H1 (cell line): ENCODE measurements at regions not wholly inside any gene's neighbourhood (a gene's known extent, or its start where the extent isn't known, plus 50 kb on each side); places are given as distances from the start of the nearest gene placed in this dataset.

Experiments used
- EP300 ChIP-seq, 2 experiments: IDR thresholded peaks; 1 replicate in 1 of 2; 2 replicates in 1 of 2; pipeline ENCODE4 v1.6.1; 2011 to 2012; ENCODE audit warnings: low read depth in 2 of 2, low read length in 2 of 2, mild to moderate bottlenecking in 2 of 2, borderline replicate concordance in 1 of 2, inconsistent platforms in 1 of 2, moderate library complexity in 1 of 2
- SP2 ChIP-seq: IDR thresholded peaks from 2 replicates; pipeline ENCODE4 v1.6.1; 2012; ENCODE audit warnings: mild to moderate bottlenecking, low read length, inconsistent platforms
- YY1 ChIP-seq: IDR thresholded peaks from 2 replicates; pipeline ENCODE4 v1.6.1; 2011; ENCODE audit warnings: low read depth, mild to moderate bottlenecking, low read length
- TF ChIP-seq, protein P1 (sequence below), 3 experiments: IDR thresholded peaks; 1 replicate in 2 of 3; 2 replicates in 1 of 3; pipeline versions ENCODE4 v1.5.1 to v1.6.1; 2011; ENCODE audit warnings: low read length in 3 of 3, mild to moderate bottlenecking in 3 of 3, inconsistent platforms in 2 of 3, low read depth in 1 of 3, moderate library complexity in 1 of 3; ENCODE audit not compliant: insufficient read depth in 1 of 3; ENCODE audit errors: control extremely low read depth in 1 of 3

GRCh38 chr3:19825193-19825592 lies 108.8 kb downstream of the EFHB start:
- TF ChIP-seq, protein P1, sequence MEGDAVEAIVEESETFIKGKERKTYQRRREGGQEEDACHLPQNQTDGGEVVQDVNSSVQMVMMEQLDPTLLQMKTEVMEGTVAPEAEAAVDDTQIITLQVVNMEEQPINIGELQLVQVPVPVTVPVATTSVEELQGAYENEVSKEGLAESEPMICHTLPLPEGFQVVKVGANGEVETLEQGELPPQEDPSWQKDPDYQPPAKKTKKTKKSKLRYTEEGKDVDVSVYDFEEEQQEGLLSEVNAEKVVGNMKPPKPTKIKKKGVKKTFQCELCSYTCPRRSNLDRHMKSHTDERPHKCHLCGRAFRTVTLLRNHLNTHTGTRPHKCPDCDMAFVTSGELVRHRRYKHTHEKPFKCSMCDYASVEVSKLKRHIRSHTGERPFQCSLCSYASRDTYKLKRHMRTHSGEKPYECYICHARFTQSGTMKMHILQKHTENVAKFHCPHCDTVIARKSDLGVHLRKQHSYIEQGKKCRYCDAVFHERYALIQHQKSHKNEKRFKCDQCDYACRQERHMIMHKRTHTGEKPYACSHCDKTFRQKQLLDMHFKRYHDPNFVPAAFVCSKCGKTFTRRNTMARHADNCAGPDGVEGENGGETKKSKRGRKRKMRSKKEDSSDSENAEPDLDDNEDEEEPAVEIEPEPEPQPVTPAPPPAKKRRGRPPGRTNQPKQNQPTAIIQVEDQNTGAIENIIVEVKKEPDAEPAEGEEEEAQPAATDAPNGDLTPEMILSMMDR (IDR thresholded peaks at IDR 0.05; ENCODE audit: control extremely low read depth in 1 of 3, insufficient read depth in 1 of 3, low read depth in 1 of 3, low read length in 3 of 3): no peak
- TF ChIP-seq YY1 (no peak), SP2 (no peak), EP300 (IDR thresholded peaks at IDR 0.05; ENCODE audit: borderline replicate concordance in 1 of 2, low read depth in 2 of 2, low read length in 2 of 2) (no peak)
